Epithelial cell of proximal tubule (primary cell): ENCODE measurements at regions not wholly inside any gene's neighbourhood (a gene's known extent, or its start where the extent isn't known, plus 50 kb on each side); places are given as distances from the start of the nearest gene placed in this dataset.

Experiments used
- DNase-seq: peaks from one replicate; pipeline ENCODE4 v3.0.0-alpha.2; 2011; ENCODE audit warnings: low read depth
- H3K4me3 ChIP-seq: 2 replicates; pipeline ENCODE4 v1.5.1; 2011; ENCODE audit warnings: low read depth, mild to moderate bottlenecking, low read length
- CTCF ChIP-seq: conservative IDR thresholded peaks from 2 replicates; pipeline ENCODE4 v1.5.1; 2012; ENCODE audit warnings: low read depth, mild to moderate bottlenecking, low read length

- DNase-seq = no peak
- no peak overlapping the region for H3K4me3 ChIP-seq
- no peak for TF ChIP-seq CTCF
These were observed 365.0 kb downstream of the HRH4 start for GRCh38 chr18:24825397-24825796.

GRCh38 chr18:24826605-24827004, 366.2 kb downstream of the HRH4 start:
- DNase-seq = no peak
- no peak overlapping the region for H3K4me3 ChIP-seq
- no peak for TF ChIP-seq CTCF

- no peak for DNase-seq
- no peak for TF ChIP-seq CTCF
These were observed 367.1 kb downstream of the HRH4 start for GRCh38 chr18:24827501-24827900.

GRCh38 chr18:24831081-24831480, 370.6 kb downstream of the HRH4 start:
- no peak for TF ChIP-seq CTCF
- no peak for DNase-seq
- H3K4me3 ChIP-seq = no peak overlapping the region

More at GRCh38 chr18:24827501-24827900, 367.1 kb downstream of the HRH4 start:
- H3K4me3 ChIP-seq = no peak overlapping the region

- no peak overlapping the region for H3K4me3 ChIP-seq
- TF ChIP-seq CTCF = no peak
- no peak for DNase-seq
These were observed 371.6 kb downstream of the HRH4 start for GRCh38 chr18:24831871-24832665.

GRCh38 chr18:24835751-24836150, 375.3 kb downstream of the HRH4 start:
- TF ChIP-seq CTCF = no peak
- no peak overlapping the region for H3K4me3 ChIP-seq
- no peak for DNase-seq

GRCh38 chr18:24837066-24837465, 376.6 kb downstream of the HRH4 start:
- no peak for DNase-seq
- no peak for TF ChIP-seq CTCF

More at GRCh38 chr18:24837066-24837465, 376.6 kb downstream of the HRH4 start:
- H3K4me3 ChIP-seq = no peak overlapping the region
